Activated CD4-positive, alpha-beta memory T cell treated with anti-CD3 and anti-CD28 coated beads, Interleukin-2, amount 10 ng/mL, durations not matched to agents 7 days and 5 days (primary cell): ENCODE measurements at regions not wholly inside any gene's neighbourhood (a gene's known extent, or its start where the extent isn't known, plus 50 kb on each side); places are given as distances from the start of the nearest gene placed in this dataset.

Experiments
- CTCF ChIA-PET: fragments of 350-600 bp; sonication (Branson Sonifier 250); formaldehyde crosslinking; loops from one replicate; lab custom pipeline; 2021; ENCODE audit warnings: antibody characterized with exemption, inconsistent platforms; lab: Charles Lee
- POLR2A ChIA-PET: fragments of 350-600 bp; sonication (Branson Sonifier 250); formaldehyde crosslinking; loops from one replicate; lab custom pipeline; 2021; ENCODE audit warnings: antibody characterized with exemption; lab: Charles Lee
- DNase-seq: peaks from one replicate; pipeline ENCODE4 v3.0.0-alpha.2; 2020
- H3K27ac Mint-ChIP-seq: one replicate; pipeline ENCODE4 v1.8.0; 2021; ENCODE audit warnings: mild to moderate bottlenecking, mixed read lengths
- H3K27me3 Mint-ChIP-seq: one replicate; pipeline ENCODE4 v1.8.0; 2021; ENCODE audit warnings: mixed read lengths
- H3K36me3 Mint-ChIP-seq: one replicate; pipeline ENCODE4 v1.8.0; 2021; ENCODE audit warnings: low read depth, mixed read lengths
- H3K4me1 Mint-ChIP-seq: one replicate; pipeline ENCODE4 v1.8.0; 2021; ENCODE audit warnings: mixed read lengths
- H3K4me3 Mint-ChIP-seq: one replicate; pipeline ENCODE4 v1.8.0; 2021; ENCODE audit warnings: mild to moderate bottlenecking, mixed read lengths
- H3K9me3 Mint-ChIP-seq: one replicate; pipeline ENCODE4 v1.8.0; 2021; ENCODE audit warnings: mixed read lengths

DNA sequence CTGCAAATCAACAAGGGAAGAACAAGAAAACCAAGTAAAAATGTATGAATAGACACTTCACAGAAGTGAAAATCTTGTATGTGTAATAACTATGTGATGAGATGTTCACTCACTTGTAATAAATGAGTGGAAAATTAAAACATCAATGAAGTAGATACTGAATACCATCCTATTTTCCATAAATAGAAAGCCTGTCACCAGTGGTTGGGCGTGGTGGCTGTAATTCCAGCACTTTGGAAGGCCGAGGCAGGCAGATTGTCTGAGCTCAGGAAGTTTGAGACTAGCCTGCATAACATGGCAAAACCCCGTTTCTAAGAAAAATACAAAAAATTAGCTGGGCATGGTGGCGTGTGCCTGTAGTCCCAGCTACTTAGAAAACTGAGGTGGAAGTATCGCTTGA is 53.5 kb upstream of the SOD3 start:
- Mint-ChIP-seq H3K27me3 (no peaks in the 10 kb centered on the region), H3K9me3 (no peaks in the 10 kb centered on the region), H3K4me1 (no peaks in the 10 kb centered on the region), H3K36me3 (no peaks in the 10 kb centered on the region), H3K4me3 (no peak overlapping the region), H3K27ac (no peak overlapping the region)
- no peak for DNase-seq
- ChIA-PET CTCF (no interaction called here), POLR2A (no interaction called here)

DNA sequence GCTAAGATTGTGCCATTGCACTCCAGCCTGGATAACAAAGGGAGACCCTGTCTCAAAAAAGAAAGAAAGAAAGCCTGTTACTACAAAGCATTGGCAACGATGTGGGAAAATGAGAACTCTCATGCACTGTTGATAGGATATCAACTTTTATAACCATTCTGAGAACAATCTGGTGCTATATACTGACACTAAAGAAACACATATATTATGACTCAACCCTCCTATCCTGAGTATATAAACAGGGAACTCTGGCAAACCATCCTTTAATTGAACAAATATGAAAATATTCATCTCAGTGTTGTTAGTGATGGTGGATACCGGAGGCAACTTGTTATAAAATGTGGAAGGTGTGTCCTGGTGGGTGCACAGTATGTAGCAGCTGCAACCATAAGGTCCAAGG is 53.0 kb upstream of the SOD3 start:
- no peak for DNase-seq
- H3K4me3 Mint-ChIP-seq = no peak overlapping the region
- no peak overlapping the region for H3K27ac Mint-ChIP-seq
- no peaks in the 10 kb centered on the region for H3K4me1 Mint-ChIP-seq
- H3K36me3 Mint-ChIP-seq = no peaks in the 10 kb centered on the region
- no peaks in the 10 kb centered on the region for H3K9me3 Mint-ChIP-seq
- POLR2A ChIA-PET = no interaction called here
- CTCF ChIA-PET = no interaction called here
- no peaks in the 10 kb centered on the region for H3K27me3 Mint-ChIP-seq

DNA sequence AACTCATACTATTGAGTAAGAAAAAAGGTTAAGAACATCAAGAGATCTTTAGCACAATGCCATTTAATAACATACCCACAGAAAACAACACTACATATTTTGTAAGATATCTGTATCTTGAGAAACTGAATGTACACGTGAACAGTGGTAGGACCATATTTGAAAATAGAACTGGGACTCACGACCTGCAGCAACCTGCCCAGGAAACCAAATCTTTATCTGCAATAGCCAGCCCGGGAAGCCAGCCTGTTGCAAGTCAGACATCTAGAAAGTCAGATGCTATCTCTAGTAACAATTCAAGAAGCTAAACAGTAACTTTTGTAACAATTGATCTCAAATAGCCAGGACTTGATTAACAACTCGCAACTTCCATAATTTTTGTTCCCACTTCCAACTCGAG is 52.6 kb upstream of the SOD3 start:
- no peak overlapping the region for H3K4me3 Mint-ChIP-seq
- H3K36me3 Mint-ChIP-seq = no peaks in the 10 kb centered on the region
- no peaks in the 10 kb centered on the region for H3K27me3 Mint-ChIP-seq
- no peak for DNase-seq
- H3K27ac Mint-ChIP-seq = no peak overlapping the region
- POLR2A ChIA-PET = no interaction called here
- H3K4me1 Mint-ChIP-seq = no peaks in the 10 kb centered on the region
- no peaks in the 10 kb centered on the region for H3K9me3 Mint-ChIP-seq
- CTCF ChIA-PET = no interaction called here

GRCh38 chr4:24743206-24743605 is 52.2 kb upstream of the SOD3 start:
- H3K36me3 Mint-ChIP-seq = no peaks in the 10 kb centered on the region
- ChIA-PET CTCF (no interaction called here), POLR2A (no interaction called here)
- H3K4me3 Mint-ChIP-seq = no peak overlapping the region
- H3K27me3 Mint-ChIP-seq = no peaks in the 10 kb centered on the region
- no peak overlapping the region for H3K27ac Mint-ChIP-seq
- no peaks in the 10 kb centered on the region for H3K4me1 Mint-ChIP-seq
- DNase-seq = no peak
- no peaks in the 10 kb centered on the region for H3K9me3 Mint-ChIP-seq

- no peak for DNase-seq
- Mint-ChIP-seq H3K27me3 (no peaks in the 10 kb centered on the region), H3K36me3 (no peaks in the 10 kb centered on the region), H3K9me3 (no peaks in the 10 kb centered on the region), H3K4me1 (no peaks in the 10 kb centered on the region), H3K4me3 (no peak overlapping the region), H3K27ac (no peak overlapping the region)
- POLR2A ChIA-PET = no interaction called here
- CTCF ChIA-PET = no interaction called here
Measured at GRCh38 chr4:24743927-24744326, 51.4 kb upstream of the SOD3 start.

DNA sequence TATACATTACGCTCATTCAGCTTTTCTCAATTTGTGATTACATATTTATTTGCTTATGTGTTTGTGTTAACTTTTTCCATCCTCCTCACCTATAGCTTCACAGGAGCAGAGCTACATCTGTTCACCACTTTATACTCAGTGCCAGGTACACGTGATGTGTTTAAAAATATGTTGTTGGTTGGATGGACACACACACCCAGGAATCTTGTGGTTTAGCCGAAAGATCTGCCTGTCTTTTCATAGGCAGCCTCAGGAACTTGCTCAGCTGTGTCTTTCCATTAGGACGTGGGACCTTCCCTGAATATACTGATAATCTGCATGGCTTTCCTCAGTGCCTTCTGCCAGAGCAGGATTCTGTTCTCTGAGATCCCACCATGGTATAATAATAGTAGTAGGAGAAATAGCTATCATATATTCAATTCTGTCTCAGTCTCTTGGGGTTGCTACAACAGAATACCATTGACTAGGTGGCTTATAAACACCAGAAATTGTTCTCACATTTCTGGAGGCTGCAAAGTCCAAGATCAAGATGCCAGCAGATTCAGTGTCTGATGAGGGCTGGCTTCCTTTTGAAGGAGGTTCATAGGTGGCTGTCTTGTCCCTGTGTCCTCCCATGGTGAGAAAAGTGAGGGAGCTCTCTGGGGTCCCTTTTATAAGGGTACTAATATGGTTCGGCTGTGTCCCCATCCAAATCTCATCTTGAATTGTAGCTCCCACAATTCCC is 50.0 kb upstream of the SOD3 start:
- ChIA-PET CTCF (no interaction called here), POLR2A (no interaction called here)
- Mint-ChIP-seq H3K36me3 (no peaks in the 10 kb centered on the region), H3K27ac (no peak overlapping the region), H3K27me3 (no peaks in the 10 kb centered on the region), H3K9me3 (no peaks in the 10 kb centered on the region), H3K4me1 (no peaks in the 10 kb centered on the region), H3K4me3 (no peak overlapping the region)
- no peak for DNase-seq
